K562 (cell line): ENCODE measurements at regions not wholly inside any gene's neighbourhood (a gene's known extent, or its start where the extent isn't known, plus 50 kb on each side); places are given as distances from the start of the nearest gene placed in this dataset.

ENCODE experiments used
- ATAC-seq: fragments of 200-7000 bp; cut with Tn5 transposase; 3 replicates; pipeline ENCODE4 v1.9.1; 2020; ENCODE audit warnings: moderate library complexity
- BruUV-seq: library from RNA; stranded (reverse); fragments of 400-500 nt; replicated peaks from 2 replicates; lab custom pipeline; 2021; lab: Mats Ljungman, UMichigan
- CTCF ChIA-PET: fragments of 300-600 bp; formaldehyde crosslinking; extraction: SDS; loops from one replicate; lab custom pipeline; 2021; ENCODE audit warnings: low intra/inter-chr PET ratio; lab: Yijun Ruan, JAX
- POLR2A ChIA-PET: fragments of 300-600, 350-650 bp; sonication (Branson Sonifier 250); formaldehyde crosslinking; extraction: SDS; loops from one replicate; lab custom pipeline; 2021; ENCODE audit warnings: antibody characterized with exemption, inconsistent platforms; lab: Yijun Ruan, JAX
- DNase-seq, 4 experiments: peaks; one replicate each; pipeline versions ENCODE4 v3.0.0 to v3.0.0-alpha.2; 2011 to 2018; ENCODE audit warnings: low spot score in 3 of 4, mixed read lengths in 3 of 4; ENCODE audit errors: extremely low read depth in 1 of 4
- FAIRE-seq: peaks from 2 replicates; lab custom pipeline; 2011; peaks lifted over from hg19 to GRCh38; lab: Jason Lieb, UNC
- H2AFZ ChIP-seq: 2 replicates; pipeline ENCODE4 v1.6.0; 2011; ENCODE audit warnings: low read depth, low read length, control low read depth, inconsistent platforms
- H3K27ac ChIP-seq: fragments of 200-600 bp; 3 replicates; pipeline ENCODE4 v1.8.0; 2011; ENCODE audit warnings: low read depth, mild to moderate bottlenecking, control low read depth, inconsistent platforms, low read length, moderate library complexity, mixed read lengths; ENCODE audit errors: extremely low read depth
- H3K27me3 ChIP-seq, 2 experiments: fragments of 300-600 bp in 1 of 2; 2 replicates in 1 of 2; 3 replicates in 1 of 2; pipeline versions ENCODE4 v1.6.0 to v1.8.0; 2011; ENCODE audit warnings: inconsistent platforms in 2 of 2, low read length in 2 of 2, mild to moderate bottlenecking in 1 of 2, mixed read lengths in 1 of 2, moderate library complexity in 1 of 2; ENCODE audit not compliant: control insufficient read depth in 2 of 2, insufficient read depth in 2 of 2
- H3K36me3 ChIP-seq: fragments of 300-600 bp; 3 replicates; pipeline ENCODE4 v1.8.0; 2011; ENCODE audit warnings: mild to moderate bottlenecking, low read length, inconsistent platforms; ENCODE audit not compliant: control insufficient read depth, insufficient read depth
- H3K4me1 ChIP-seq, 2 experiments: fragments of 200-600 bp in 1 of 2; replicated peaks in 1 of 2; 2 replicates in 1 of 2; 3 replicates in 1 of 2; pipeline versions ENCODE4 v1.5.1 to v1.8.0; 2011; ENCODE audit warnings: inconsistent platforms in 2 of 2, low read length in 2 of 2, mild to moderate bottlenecking in 1 of 2, mixed read lengths in 1 of 2, moderate library complexity in 1 of 2; ENCODE audit not compliant: control insufficient read depth in 2 of 2, insufficient read depth in 2 of 2
- H3K4me2 ChIP-seq: 2 replicates; pipeline ENCODE4 v1.6.1; 2011; ENCODE audit warnings: low read length, control low read depth, inconsistent platforms, mixed read lengths; ENCODE audit not compliant: insufficient read depth
- H3K4me3 ChIP-seq: fragments of 200-600 bp; sonication (generic), shearing (Covaris generic); 2 replicates; pipeline ENCODE4 v1.5.1; 2016; ENCODE audit warnings: control low read depth, inconsistent platforms
- H3K79me2 ChIP-seq: fragments of 200-600 bp; 3 replicates; pipeline ENCODE4 v1.8.0; 2011; ENCODE audit warnings: low read length, inconsistent platforms; ENCODE audit not compliant: control insufficient read depth, insufficient read depth
- H3K9ac ChIP-seq, 2 experiments: 2 replicates each; pipeline versions ENCODE4 v1.6.0 to v1.6.1; 2011; ENCODE audit warnings: low read depth in 2 of 2, low read length in 2 of 2, control low read depth in 1 of 2, inconsistent platforms in 1 of 2, mild to moderate bottlenecking in 1 of 2, mixed read lengths in 1 of 2; ENCODE audit not compliant: insufficient read depth in 1 of 2
- H3K9me1 ChIP-seq: one replicate; pipeline ENCODE4 v1.6.0; 2011; ENCODE audit warnings: inconsistent platforms, mild to moderate bottlenecking, low read length, moderate library complexity; ENCODE audit not compliant: control insufficient read depth, insufficient read depth
- H3K9me3 ChIP-seq: replicated peaks from 2 replicates; pipeline ENCODE4 v1.5.1; 2011; ENCODE audit warnings: low read depth, low read length, inconsistent platforms; ENCODE audit not compliant: control insufficient read depth, insufficient read depth
- H4K20me1 ChIP-seq: replicated peaks from 2 replicates; pipeline ENCODE4 v1.6.1; 2011; ENCODE audit warnings: low read length, inconsistent platforms, mixed read lengths; ENCODE audit not compliant: control insufficient read depth, insufficient read depth
- ARNT ChIP-seq, 2 experiments: fragments of 450-650 bp; IDR thresholded peaks; 2 replicates each; pipeline ENCODE4 v1.6.1; 2016; ENCODE audit warnings: mild to moderate bottlenecking in 1 of 2
- BCOR ChIP-seq: fragments of 450-650 bp; IDR thresholded peaks from 2 replicates; pipeline ENCODE4 v1.6.1; 2016
- CHD1 ChIP-seq: fragments of 200-600 bp; sonication (generic); IDR thresholded peaks from one replicate; pipeline ENCODE4 v1.6.1; 2012; ENCODE audit warnings: mild to moderate bottlenecking, moderate library complexity, low read length, inconsistent platforms
- ILK ChIP-seq: fragments of 450-650 bp; IDR thresholded peaks from 2 replicates; pipeline ENCODE4 v1.6.1; 2016; ENCODE audit warnings: missing genetic modification characterization, low read depth, mild to moderate bottlenecking, missing compliant biosample characterization, moderate library complexity, borderline replicate concordance
- MCM5 ChIP-seq: fragments of 450-650 bp; IDR thresholded peaks from 2 replicates; pipeline ENCODE4 v1.6.1; 2016; ENCODE audit warnings: low read depth
- PHB ChIP-seq: fragments of 250-450 bp; sonication (Bioruptor Pico); IDR thresholded peaks from 2 replicates; pipeline ENCODE4 v1.5.0; 2021
- PHTF2 ChIP-seq: fragments of 250-450 bp; sonication (Bioruptor Pico); IDR thresholded peaks from 2 replicates; pipeline ENCODE4 v1.5.0; 2021; ENCODE audit warnings: mild to moderate bottlenecking
- PTRF ChIP-seq: fragments of 450-650 bp; IDR thresholded peaks from 2 replicates; pipeline ENCODE4 v1.6.1; 2016; ENCODE audit warnings: mild to moderate bottlenecking, missing genetic modification characterization, missing compliant biosample characterization
- RBM15 ChIP-seq: fragments of 200-400 bp; formaldehyde crosslinking; IDR thresholded peaks from 2 replicates; pipeline ENCODE4 v1.6.1; 2018; ENCODE audit warnings: mild to moderate bottlenecking, low read length, moderate library complexity; ENCODE audit not compliant: insufficient read depth
- RBM17 ChIP-seq: fragments of 200-400 bp; formaldehyde crosslinking; IDR thresholded peaks from 2 replicates; pipeline ENCODE4 v1.6.1; 2017; ENCODE audit warnings: low read depth, mild to moderate bottlenecking, low read length, borderline replicate concordance
- SNRNP70 ChIP-seq: fragments of 200-400 bp; formaldehyde crosslinking; optimal IDR thresholded peaks from 2 replicates; pipeline ENCODE3; 2017; ENCODE audit warnings: low read depth, low read length
- STAT5A ChIP-seq: IDR thresholded peaks from 2 replicates; pipeline ENCODE4 v1.6.1; 2012; ENCODE audit warnings: low read length, inconsistent platforms, borderline replicate concordance
- TAF1 ChIP-seq: IDR thresholded peaks from 2 replicates; pipeline ENCODE4 v1.6.1; 2011; ENCODE audit warnings: mild to moderate bottlenecking, low read length, moderate library complexity; ENCODE audit not compliant: insufficient read depth, control insufficient read depth, severe bottlenecking; ENCODE audit errors: extremely low read depth
- WGBS: fragments of 100-300 bp; shearing (Covaris generic); methylation state at CpG from one replicate; pipeline ENCODE4 v1.1.6; 2016; ENCODE audit warnings: low coverage, mixed read lengths; ENCODE audit not compliant: insufficient coverage; ENCODE audit errors: missing lambda C conversion rate; 5-methylcytosine and 5-hydroxymethylcytosine counted together
- in situ Hi-C: fragments of 300-500 bp; cut with MboI; formaldehyde crosslinking; loops from 4 replicates; pipeline ENCODE4 v1.15.0; 2018; ENCODE audit warnings: inconsistent platforms, mixed read lengths
- intact Hi-C: fragments of 100-400 bp; cut with micrococcal nuclease; formaldehyde crosslinking; loops from 2 replicates; pipeline ENCODE4 v1.14.2; 2022
- TF ChIP-seq, protein P1 (sequence below): fragments of 150-350 bp; conservative IDR thresholded peaks from 2 replicates; pipeline ENCODE4 v1.6.1; 2014; ENCODE audit warnings: low read length
- TF ChIP-seq, protein P2 (sequence below): fragments of 450-650 bp; IDR thresholded peaks from 2 replicates; pipeline ENCODE4 v1.6.1; 2016; ENCODE audit warnings: antibody characterized with exemption
- TF ChIP-seq, protein P3 (sequence below): sonication (generic); formaldehyde crosslinking; IDR thresholded peaks from 2 replicates; pipeline ENCODE4 v1.9.0; 2022; ENCODE audit warnings: mild to moderate bottlenecking, missing genetic modification reagents

DNA sequence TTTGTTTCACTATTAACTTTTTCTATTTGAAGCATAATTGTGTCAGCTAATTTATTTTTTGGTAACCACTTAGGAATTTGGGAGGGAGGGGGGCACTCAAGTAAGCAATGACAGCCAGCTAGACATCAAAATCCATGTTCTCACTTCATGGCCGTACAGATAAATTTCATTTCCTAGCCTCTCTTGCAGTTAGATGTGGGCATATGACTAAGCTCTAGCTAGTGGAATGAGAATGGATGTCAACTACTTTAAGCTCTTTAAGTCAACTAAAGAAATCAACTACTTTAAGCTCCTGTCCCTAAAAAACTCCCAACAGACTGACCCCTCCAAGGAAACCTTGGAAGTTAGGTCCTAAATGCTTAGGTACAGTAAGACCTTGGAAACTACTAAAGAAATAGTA lies 92.0 kb downstream of the KCNRG start (continued):
- TF ChIP-seq TAF1, result no peak
- TF ChIP-seq, all 486 proteins: peak for 0

DNA sequence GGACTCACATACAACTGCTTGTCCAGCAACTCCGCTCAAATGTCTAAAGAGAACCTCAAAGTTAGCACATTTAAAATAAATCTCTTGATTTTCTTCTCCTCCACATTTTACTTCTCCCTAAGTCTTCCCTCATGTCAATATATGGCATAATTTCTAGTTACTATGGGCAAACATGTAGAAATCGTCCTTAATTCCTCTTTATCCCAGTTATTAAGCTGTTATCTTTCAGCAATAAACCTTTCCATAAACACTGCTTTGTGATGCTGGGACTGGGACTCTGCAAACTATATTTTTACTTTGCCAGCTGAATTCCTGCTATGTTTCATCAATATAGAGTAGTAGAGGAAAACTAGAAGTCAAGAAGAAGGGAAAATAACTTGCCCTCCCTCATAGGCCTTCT lies 99.7 kb downstream of the KCNRG start:
- Histone ChIP-seq H3K4me1 (peaks cover 3 to 4% of the 10 kb centered on the region in 2 experiments; a peak in 3 of 5 replicates), H3K36me3 (no peaks in the 10 kb centered on the region), H3K9me3 (no peaks in the 10 kb centered on the region), H3K9ac (no peak overlapping the region), H3K27ac (no peak overlapping the region), H3K79me2 (peaks cover 32% of the 10 kb centered on the region), H3K4me3 (no peak overlapping the region), H3K27me3 (no peaks in the 10 kb centered on the region), H3K4me2 (no peak overlapping the region), H3K9me1 (no peaks in the 10 kb centered on the region), H2AFZ (no peak overlapping the region), H4K20me1 (no peaks in the 10 kb centered on the region)
- ChIA-PET POLR2A (interaction anchor here (1.0 to 1.4 kb wide), 2 partner anchors 11 to 33 kb away, joined by 3 to 7 read pairs; no protein-coding TSS in a partner anchor), CTCF (no interaction called here)
- no TSS peak for BruUV-seq
- WGBS, result 57% methylated on average over 2 of the region's 2 CpGs
- intact Hi-C loops (no loop called here), in situ Hi-C loops (no loop called here)
- ATAC-seq (no peak), FAIRE-seq (no peak), DNase-seq (no peak)
- no peak for TF ChIP-seq BCOR
- TF ChIP-seq RBM17, result no peak
- TF ChIP-seq ARNT (IDR thresholded peaks at IDR 0.05), result no peak
- TF ChIP-seq PTRF (tag), result no peak
- TF ChIP-seq PHB (CRISPR knock-in tag), result no peak
- TF ChIP-seq, protein P1, sequence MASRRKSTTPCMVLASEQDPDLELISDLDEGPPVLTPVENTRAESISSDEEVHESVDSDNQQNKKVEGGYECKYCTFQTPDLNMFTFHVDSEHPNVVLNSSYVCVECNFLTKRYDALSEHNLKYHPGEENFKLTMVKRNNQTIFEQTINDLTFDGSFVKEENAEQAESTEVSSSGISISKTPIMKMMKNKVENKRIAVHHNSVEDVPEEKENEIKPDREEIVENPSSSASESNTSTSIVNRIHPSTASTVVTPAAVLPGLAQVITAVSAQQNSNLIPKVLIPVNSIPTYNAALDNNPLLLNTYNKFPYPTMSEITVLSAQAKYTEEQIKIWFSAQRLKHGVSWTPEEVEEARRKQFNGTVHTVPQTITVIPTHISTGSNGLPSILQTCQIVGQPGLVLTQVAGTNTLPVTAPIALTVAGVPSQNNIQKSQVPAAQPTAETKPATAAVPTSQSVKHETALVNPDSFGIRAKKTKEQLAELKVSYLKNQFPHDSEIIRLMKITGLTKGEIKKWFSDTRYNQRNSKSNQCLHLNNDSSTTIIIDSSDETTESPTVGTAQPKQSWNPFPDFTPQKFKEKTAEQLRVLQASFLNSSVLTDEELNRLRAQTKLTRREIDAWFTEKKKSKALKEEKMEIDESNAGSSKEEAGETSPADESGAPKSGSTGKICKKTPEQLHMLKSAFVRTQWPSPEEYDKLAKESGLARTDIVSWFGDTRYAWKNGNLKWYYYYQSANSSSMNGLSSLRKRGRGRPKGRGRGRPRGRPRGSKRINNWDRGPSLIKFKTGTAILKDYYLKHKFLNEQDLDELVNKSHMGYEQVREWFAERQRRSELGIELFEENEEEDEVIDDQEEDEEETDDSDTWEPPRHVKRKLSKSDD, result no peak
- TF ChIP-seq TAF1, result no peak
- TF ChIP-seq MCM5, result no peak
- no peak for TF ChIP-seq RBM15
- TF ChIP-seq STAT5A, result no peak
- TF ChIP-seq, protein P2, sequence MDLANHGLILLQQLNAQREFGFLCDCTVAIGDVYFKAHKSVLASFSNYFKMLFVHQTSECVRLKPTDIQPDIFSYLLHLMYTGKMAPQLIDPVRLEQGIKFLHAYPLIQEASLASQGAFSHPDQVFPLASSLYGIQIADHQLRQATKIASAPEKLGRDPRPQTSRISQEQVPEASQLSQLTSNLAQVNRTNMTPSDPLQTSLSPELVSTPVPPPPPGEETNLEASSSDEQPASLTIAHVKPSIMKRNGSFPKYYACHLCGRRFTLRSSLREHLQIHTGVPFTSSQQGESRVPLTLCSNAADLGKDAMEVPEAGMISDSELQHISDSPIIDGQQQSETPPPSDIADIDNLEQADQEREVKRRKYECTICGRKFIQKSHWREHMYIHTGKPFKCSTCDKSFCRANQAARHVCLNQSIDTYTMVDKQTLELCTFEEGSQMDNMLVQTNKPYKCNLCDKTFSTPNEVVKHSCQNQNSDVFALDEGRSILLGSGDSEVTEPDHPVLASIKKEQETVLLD, result no peak
- no peak for TF ChIP-seq CHD1
- no peak for TF ChIP-seq PHTF2 (CRISPR knock-in tag)
- TF ChIP-seq SNRNP70, result no peak
- TF ChIP-seq, protein P3, sequence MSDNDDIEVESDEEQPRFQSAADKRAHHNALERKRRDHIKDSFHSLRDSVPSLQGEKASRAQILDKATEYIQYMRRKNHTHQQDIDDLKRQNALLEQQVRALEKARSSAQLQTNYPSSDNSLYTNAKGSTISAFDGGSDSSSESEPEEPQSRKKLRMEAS, result no peak
- TF ChIP-seq ILK (tag), result no peak
